T-cell (primary cell): ENCODE measurements at regions not wholly inside any gene's neighbourhood (a gene's known extent, or its start where the extent isn't known, plus 50 kb on each side); places are given as distances from the start of the nearest gene placed in this dataset.
"Not testable (repeated sequence)": the region's sequence is repeated elsewhere in the genome, so short reads cannot be mapped to it uniquely, and the experiment has no call there.

Experiments used
- ATAC-seq, 4 experiments: fragments of 200-7000 bp in 3 of 4; fragments of 150-1000 bp in 1 of 4; cut with Tn5 transposase; replicated peaks in 1 of 4; 1 replicate in 3 of 4; 2 replicates in 1 of 4; pipeline ENCODE4 v1.10.0; 2021; ENCODE audit warnings: moderate library complexity in 3 of 4, mild to moderate bottlenecking in 2 of 4, moderate number of reproducible peaks in 1 of 4
- CTCF ChIA-PET, 2 donors: fragments of 300-600 bp; sonication (Branson Sonifier 250); formaldehyde crosslinking; loops; one replicate each; lab custom pipeline; 2022; ENCODE audit warnings: antibody characterized with exemption in 2 of 2; lab: Charles Lee
- POLR2A ChIA-PET, 2 donors: fragments of 300-600 bp; sonication (Branson Sonifier 250); formaldehyde crosslinking; loops; one replicate each; lab custom pipeline; 2022; ENCODE audit warnings: antibody characterized with exemption in 2 of 2; lab: Charles Lee
- DNase-seq, 35 experiments: peaks; one replicate each; pipeline versions ENCODE4 v3.0.0 to v3.0.0-alpha.2; 2013 to 2023
- H3K27ac ChIP-seq: one replicate; pipeline ENCODE4 v1.5.1; 2013; ENCODE audit warnings: low read length
- H3K27me3 ChIP-seq, 2 experiments: replicated peaks in 1 of 2; 1 replicate in 1 of 2; 2 replicates in 1 of 2; pipeline versions ENCODE4 v1.6.1 to v1.7.0; 2013; ENCODE audit warnings: low read length in 1 of 2, mixed read lengths in 1 of 2; ENCODE audit not compliant: control insufficient read depth in 2 of 2, insufficient read depth in 2 of 2; ENCODE audit errors: extremely low read depth in 1 of 2
- H3K36me3 ChIP-seq, 2 donors: 1 replicate in 1 of 2; 2 replicates in 1 of 2; pipeline versions ENCODE4 v1.6.1 to v1.7.0; 2013; ENCODE audit warnings: low read length in 1 of 2; ENCODE audit not compliant: control insufficient read depth in 2 of 2, insufficient read depth in 1 of 2; ENCODE audit errors: extremely low read depth in 1 of 2
- H3K4me1 ChIP-seq, 2 experiments: 1 replicate in 1 of 2; 2 replicates in 1 of 2; pipeline versions ENCODE4 v1.6.1 to v1.7.0; 2013; ENCODE audit warnings: low read length in 2 of 2, mixed read lengths in 1 of 2; ENCODE audit not compliant: insufficient read depth in 2 of 2, control insufficient read depth in 1 of 2; ENCODE audit errors: extremely low read depth in 1 of 2
- H3K4me3 ChIP-seq, 2 donors: 1 replicate in 1 of 2; 2 replicates in 1 of 2; pipeline versions ENCODE4 v1.5.1 to v1.7.0; 2013; ENCODE audit warnings: mild to moderate bottlenecking in 2 of 2, low read length in 1 of 2, moderate library complexity in 1 of 2; ENCODE audit not compliant: control insufficient read depth in 1 of 2; ENCODE audit errors: extremely low read depth in 1 of 2
- H3K9me3 ChIP-seq: 2 replicates; pipeline ENCODE4 v1.7.0; 2013
- H3K27ac Mint-ChIP-seq, 2 donors: one replicate each; pipeline ENCODE4 v1.8.0; 2020 to 2021; ENCODE audit warnings: mild to moderate bottlenecking in 2 of 2, mixed read lengths in 2 of 2
- H3K27me3 Mint-ChIP-seq, 2 donors: one replicate each; pipeline ENCODE4 v1.8.0; 2021 to 2022; ENCODE audit warnings: mixed read lengths in 2 of 2
- H3K36me3 Mint-ChIP-seq: one replicate; pipeline ENCODE4 v1.8.0; 2021; ENCODE audit warnings: mixed read lengths
- H3K4me1 Mint-ChIP-seq, 3 donors: one replicate each; pipeline ENCODE4 v1.8.0; 2020 to 2022; ENCODE audit warnings: mixed read lengths in 3 of 3, mild to moderate bottlenecking in 1 of 3
- H3K4me3 Mint-ChIP-seq, 3 donors: one replicate each; pipeline ENCODE4 v1.8.0; 2020 to 2022; ENCODE audit warnings: mild to moderate bottlenecking in 3 of 3, mixed read lengths in 3 of 3, moderate library complexity in 3 of 3
- H3K9me3 Mint-ChIP-seq, 3 donors: one replicate each; pipeline ENCODE4 v1.8.0; 2020 to 2022; ENCODE audit warnings: mixed read lengths in 3 of 3
- WGBS: methylation state at CpG from one replicate; pipeline ENCODE4 v1.1.5; 2013; ENCODE audit warnings: missing lambda C conversion rate; ENCODE audit not compliant: insufficient coverage; 5-methylcytosine and 5-hydroxymethylcytosine counted together

DNA sequence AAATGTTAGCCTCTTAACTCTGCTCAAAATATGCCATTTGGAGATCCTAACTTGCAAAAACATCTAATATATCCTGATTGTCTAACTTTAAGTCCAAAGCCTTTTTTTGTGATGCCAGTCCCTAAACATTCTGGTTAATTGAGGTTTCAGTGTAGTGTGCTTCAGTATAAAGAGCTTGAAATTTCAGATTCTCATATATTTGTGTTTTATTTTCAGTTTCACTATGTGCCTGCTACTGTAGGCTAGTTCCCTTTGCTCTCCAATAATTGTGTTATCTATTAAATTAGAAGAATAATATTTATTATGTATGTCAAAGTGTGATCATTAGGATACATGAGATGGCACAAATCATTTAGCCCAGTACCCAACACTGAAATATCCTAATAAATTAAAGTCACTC lies 1361.2 kb downstream of the XPNPEP1 start:
- H3K9me3 Mint-ChIP-seq = peaks cover 5 to 8% (median 6%) of the 10 kb centered on the region in 3 donors
- DNase-seq (no peak), ATAC-seq (no peak)
- Histone ChIP-seq H3K27me3 (no peaks in the 10 kb centered on the region), H3K4me1 (no peaks in the 10 kb centered on the region), H3K36me3 (no peaks in the 10 kb centered on the region), H3K4me3 (no peak overlapping the region), H3K9me3 (no peaks in the 10 kb centered on the region), H3K27ac (no peak overlapping the region)
- H3K36me3 Mint-ChIP-seq = no peaks in the 10 kb centered on the region
- H3K4me1 Mint-ChIP-seq = no peaks in the 10 kb centered on the region
- no peak overlapping the region for H3K4me3 Mint-ChIP-seq
- POLR2A ChIA-PET = no interaction called here
- CTCF ChIA-PET = interaction anchor here in 1 of 2 donors (0.6 kb wide), 1 partner anchor 966 kb away, joined by 3 read pairs; no protein-coding TSS in a partner anchor
- H3K27ac Mint-ChIP-seq = no peak overlapping the region
- H3K27me3 Mint-ChIP-seq = no peaks in the 10 kb centered on the region

GRCh38 chr10:108561649-108562048 lies 1361.7 kb downstream of the XPNPEP1 start:
- peaks cover 5 to 8% (median 6%) of the 10 kb centered on the region in 3 donors for H3K9me3 Mint-ChIP-seq
- Histone ChIP-seq H3K4me1 (no peaks in the 10 kb centered on the region), H3K27ac (no peak overlapping the region), H3K9me3 (no peaks in the 10 kb centered on the region), H3K4me3 (no peak overlapping the region), H3K27me3 (no peaks in the 10 kb centered on the region), H3K36me3 (no peaks in the 10 kb centered on the region)
- no peak overlapping the region for H3K27ac Mint-ChIP-seq
- no CpG with 5 or more reads among the region's 1 CpG for WGBS
- ATAC-seq (no peak), DNase-seq (no peak)
- no peak overlapping the region for H3K4me3 Mint-ChIP-seq
- H3K27me3 Mint-ChIP-seq = no peaks in the 10 kb centered on the region
- CTCF ChIA-PET = no interaction called here
- POLR2A ChIA-PET = no interaction called here
- H3K4me1 Mint-ChIP-seq = no peaks in the 10 kb centered on the region
- H3K36me3 Mint-ChIP-seq = no peaks in the 10 kb centered on the region

DNA sequence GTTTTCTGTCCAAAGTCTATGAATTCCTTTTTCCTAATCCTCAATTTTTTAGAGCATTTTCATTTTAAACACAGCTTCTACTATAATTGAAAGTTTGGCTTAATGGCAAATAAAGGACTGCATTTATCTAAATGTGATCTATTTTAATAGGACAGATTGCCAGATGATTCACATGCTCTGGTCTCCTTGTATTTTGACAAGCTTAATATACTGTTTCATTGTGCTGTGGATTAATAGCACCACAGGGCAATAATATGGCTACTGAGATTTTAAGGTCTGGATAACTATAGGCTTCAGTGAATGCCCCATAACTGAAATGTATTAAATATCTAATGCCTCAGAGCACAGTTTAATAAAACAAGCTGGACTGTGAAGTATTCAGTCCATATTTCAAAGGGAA lies 1362.8 kb downstream of the XPNPEP1 start:
- Histone ChIP-seq H3K27me3 (no peaks in the 10 kb centered on the region), H3K36me3 (no peaks in the 10 kb centered on the region), H3K4me3 (no peak overlapping the region), H3K9me3 (no peaks in the 10 kb centered on the region), H3K27ac (no peak overlapping the region), H3K4me1 (no peaks in the 10 kb centered on the region)
- Mint-ChIP-seq H3K4me1 (no peaks in the 10 kb centered on the region), H3K9me3 (peaks cover 4 to 7% (median 5%) of the 10 kb centered on the region in 3 donors), H3K27ac (no peak overlapping the region), H3K27me3 (no peaks in the 10 kb centered on the region), H3K36me3 (no peaks in the 10 kb centered on the region), H3K4me3 (no peak overlapping the region)
- POLR2A ChIA-PET = no interaction called here
- DNase-seq (no peak), ATAC-seq (no peak)
- CTCF ChIA-PET = interaction anchor here in 1 of 2 donors (0.6 kb wide), 1 partner anchor 52 kb away, joined by 6 read pairs; no protein-coding TSS in a partner anchor

DNA sequence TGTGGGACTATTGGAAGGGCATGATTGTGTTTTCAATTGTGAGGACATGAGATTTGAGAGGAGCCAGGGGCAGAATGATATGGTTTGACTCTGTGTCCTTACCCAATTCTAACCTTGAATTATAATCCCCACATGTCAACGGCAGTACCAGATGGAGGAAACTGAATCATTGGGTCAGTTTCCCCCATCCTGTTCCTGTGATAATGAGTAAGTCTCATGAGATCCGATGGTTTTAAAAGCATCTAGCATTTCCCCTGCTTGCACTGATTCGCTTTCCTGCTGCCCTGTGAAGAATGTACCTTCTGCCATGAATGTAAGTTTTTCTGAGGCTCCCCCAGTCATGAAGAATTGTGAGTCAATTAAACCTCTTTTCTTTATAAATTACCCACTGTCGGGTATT lies 1367.1 kb downstream of the XPNPEP1 start:
- no peaks in the 10 kb centered on the region for H3K9me3 ChIP-seq
- no peaks in the 10 kb centered on the region for H3K36me3 Mint-ChIP-seq
- H3K4me1 ChIP-seq = no peaks in the 10 kb centered on the region
- WGBS = 61% methylated on average over 2 of the region's 4 CpGs
- no peak for DNase-seq
- no peaks in the 10 kb centered on the region for H3K36me3 ChIP-seq
- no peak overlapping the region for H3K4me3 ChIP-seq
- no peaks in the 10 kb centered on the region for H3K27me3 Mint-ChIP-seq
- H3K4me3 Mint-ChIP-seq = no peak overlapping the region
- POLR2A ChIA-PET = no interaction called here
- ATAC-seq = no peak
- no peak overlapping the region for H3K27ac Mint-ChIP-seq
- H3K27ac ChIP-seq = no peak overlapping the region
- H3K4me1 Mint-ChIP-seq = no peaks in the 10 kb centered on the region
- no peaks in the 10 kb centered on the region for H3K27me3 ChIP-seq
- CTCF ChIA-PET = no interaction called here
- H3K9me3 Mint-ChIP-seq = peaks cover 5 to 9% (median 8%) of the 10 kb centered on the region in 3 donors

GRCh38 chr10:108545921-108546320 lies 1377.4 kb downstream of the XPNPEP1 start:
- ChIA-PET POLR2A (no interaction called here), CTCF (no interaction called here)
- H3K4me1 ChIP-seq = no peaks in the 10 kb centered on the region
- no peak overlapping the region for H3K27ac ChIP-seq
- Mint-ChIP-seq H3K9me3 (peaks cover 4 to 5% (median 5%) of the 10 kb centered on the region in 3 donors), H3K27me3 (no peaks in the 10 kb centered on the region), H3K36me3 (no peaks in the 10 kb centered on the region), H3K27ac (no peak overlapping the region), H3K4me3 (no peak overlapping the region), H3K4me1 (no peaks in the 10 kb centered on the region)
- H3K4me3 ChIP-seq = no peak overlapping the region
- H3K27me3 ChIP-seq = no peaks in the 10 kb centered on the region
- H3K9me3 ChIP-seq = no peaks in the 10 kb centered on the region
- no peak for ATAC-seq
- no peaks in the 10 kb centered on the region for H3K36me3 ChIP-seq
- DNase-seq = no peak
- WGBS = no CpG with 5 or more reads among the region's 1 CpG

DNA sequence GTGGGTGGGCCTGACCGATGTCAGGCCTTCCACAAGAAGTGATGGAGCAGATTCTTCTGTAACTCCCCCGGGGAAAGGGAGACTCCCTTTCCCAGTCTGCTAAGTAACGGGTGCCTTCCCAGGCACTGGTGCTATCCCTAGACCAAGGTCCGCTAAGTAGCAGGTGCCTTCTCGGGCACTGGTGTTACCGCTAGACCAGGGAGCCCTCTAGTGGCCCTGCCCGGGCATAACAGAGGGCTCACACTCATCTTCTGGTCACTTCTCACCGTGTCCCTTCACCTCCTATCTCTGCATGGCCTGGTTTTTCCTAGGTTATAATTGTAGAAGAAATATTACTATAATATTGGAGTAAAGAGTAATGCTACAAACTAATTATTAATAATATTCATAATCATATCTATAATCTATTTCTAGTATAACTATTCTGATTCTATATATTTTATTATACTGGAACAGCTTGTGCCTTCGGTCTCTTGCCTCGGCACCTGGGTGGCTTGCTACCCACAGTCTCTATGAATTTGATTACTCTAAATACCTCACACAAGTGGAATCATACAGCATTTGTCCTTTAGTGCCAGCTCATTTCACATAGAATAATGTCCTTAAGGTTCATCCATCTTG lies 1378.7 kb downstream of the XPNPEP1 start:
- Histone ChIP-seq H3K27me3 (no peaks in the 10 kb centered on the region), H3K36me3 (no peaks in the 10 kb centered on the region), H3K27ac (no peak overlapping the region), H3K9me3 (no peaks in the 10 kb centered on the region), H3K4me1 (no peaks in the 10 kb centered on the region), H3K4me3 (no peak overlapping the region)
- POLR2A ChIA-PET = no interaction called here
- Mint-ChIP-seq H3K27ac (no peak overlapping the region), H3K36me3 (no peaks in the 10 kb centered on the region), H3K4me1 (no peaks in the 10 kb centered on the region), H3K27me3 (no peaks in the 10 kb centered on the region), H3K4me3 (no peak overlapping the region), H3K9me3 (peaks cover 4 to 6% (median 5%) of the 10 kb centered on the region in 3 donors)
- 63% methylated on average over 6 of the region's 10 CpGs for WGBS
- DNase-seq (peak in 4 of 35 experiments; percentile 5 to 17 (median 13)), ATAC-seq (no peak)
- CTCF ChIA-PET = no interaction called here

DNA sequence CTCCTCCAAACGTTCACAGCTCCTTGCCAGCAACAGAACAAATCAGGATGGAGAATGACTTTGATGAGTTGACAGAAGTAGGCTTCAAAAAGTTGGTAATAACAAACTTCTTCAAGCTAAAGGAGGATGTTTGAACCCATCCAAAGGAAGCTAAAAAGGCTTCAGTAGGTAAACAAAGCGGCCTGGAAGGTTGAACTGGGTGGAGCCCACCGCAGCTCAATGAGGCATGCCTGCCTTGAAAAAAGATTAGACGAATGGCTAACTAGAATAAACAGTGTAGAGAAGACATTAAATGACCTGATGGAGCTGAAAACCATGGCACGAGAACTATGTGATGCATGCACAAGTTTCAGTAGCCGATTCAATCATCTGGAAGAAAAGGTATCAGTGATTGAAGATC lies 1369.0 kb upstream of the SORCS1 start:
- H3K9me3 Mint-ChIP-seq = peaks cover 7 to 24% (median 13%) of the 10 kb centered on the region in 3 donors

More for the DNA sequence above, 1369.0 kb upstream of the SORCS1 start:
- ATAC-seq, H3K27me3 ChIP-seq, DNase-seq, H3K4me1 Mint-ChIP-seq, H3K4me3 Mint-ChIP-seq, H3K27me3 Mint-ChIP-seq, H3K9me3 ChIP-seq, H3K36me3 ChIP-seq, H3K36me3 Mint-ChIP-seq, H3K4me1 ChIP-seq, H3K27ac Mint-ChIP-seq, H3K4me3 ChIP-seq, H3K27ac ChIP-seq, POLR2A ChIA-PET, CTCF ChIA-PET: not testable (repeated sequence)
- WGBS = 92% methylated on average over 5 of the region's 6 CpGs
